C4-2B (cell line): ENCODE measurements at regions not wholly inside any gene's neighbourhood (a gene's known extent, or its start where the extent isn't known, plus 50 kb on each side); places are given as distances from the start of the nearest gene placed in this dataset.

Experiments
- H3K27ac ChIP-seq: fragments of 450-650 bp; 2 replicates; pipeline ENCODE4 v1.5.1; 2017
- CTCF ChIP-seq: fragments of 450-650 bp; conservative IDR thresholded peaks from 2 replicates; pipeline ENCODE4 v1.5.1; 2017; ENCODE audit warnings: mild to moderate bottlenecking
- ZFX ChIP-seq: fragments of 450-650 bp; IDR thresholded peaks from 2 replicates; pipeline ENCODE4 v1.6.1; 2017

GRCh38 chrX:69110116-69110530 lies 55.1 kb downstream of the PJA1 start:
- TF ChIP-seq CTCF (no peak), ZFX (no peak)
- H3K27ac ChIP-seq, result peak overlapping the region; percentile 73

DNA sequence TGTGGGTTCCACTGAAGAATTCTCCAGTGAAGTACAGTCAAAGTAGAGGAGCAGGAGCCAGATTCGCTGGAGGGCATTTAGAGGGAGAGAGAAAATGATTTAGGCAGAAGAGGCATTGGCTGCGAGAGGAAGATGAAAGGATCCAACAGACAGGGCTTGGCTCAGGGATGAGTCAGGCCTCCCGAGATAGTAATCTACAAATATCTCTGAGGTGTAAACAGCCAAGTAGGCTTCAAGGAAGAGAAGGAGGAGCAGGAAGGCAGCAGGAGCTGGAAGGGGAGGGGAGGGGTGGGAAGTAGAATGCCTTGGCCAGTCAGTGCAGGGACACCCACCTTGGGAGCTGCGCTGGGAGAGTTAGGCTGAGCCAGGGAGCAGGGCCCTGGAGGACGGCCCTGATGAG lies 55.5 kb downstream of the PJA1 start:
- TF ChIP-seq ZFX (no peak), CTCF (no peak)
- H3K27ac ChIP-seq, result peak overlapping the region; percentile 73

GRCh38 chrX:69109036-69109663 lies 56.1 kb downstream of the PJA1 start:
- H3K27ac ChIP-seq, result peak overlapping the region; percentile 73
- TF ChIP-seq CTCF, result no peak
- TF ChIP-seq ZFX, result no peak

- H3K27ac ChIP-seq, result peak overlapping the region; percentile 73
- no peak for TF ChIP-seq CTCF
- TF ChIP-seq ZFX, result no peak
Observed at GRCh38 chrX:69107747-69108401, 57.4 kb downstream of the PJA1 start.

GRCh38 chrX:69107231-69107739 lies 58.0 kb downstream of the PJA1 start:
- TF ChIP-seq ZFX (no peak), CTCF (no peak)
- no peak overlapping the region for H3K27ac ChIP-seq

DNA sequence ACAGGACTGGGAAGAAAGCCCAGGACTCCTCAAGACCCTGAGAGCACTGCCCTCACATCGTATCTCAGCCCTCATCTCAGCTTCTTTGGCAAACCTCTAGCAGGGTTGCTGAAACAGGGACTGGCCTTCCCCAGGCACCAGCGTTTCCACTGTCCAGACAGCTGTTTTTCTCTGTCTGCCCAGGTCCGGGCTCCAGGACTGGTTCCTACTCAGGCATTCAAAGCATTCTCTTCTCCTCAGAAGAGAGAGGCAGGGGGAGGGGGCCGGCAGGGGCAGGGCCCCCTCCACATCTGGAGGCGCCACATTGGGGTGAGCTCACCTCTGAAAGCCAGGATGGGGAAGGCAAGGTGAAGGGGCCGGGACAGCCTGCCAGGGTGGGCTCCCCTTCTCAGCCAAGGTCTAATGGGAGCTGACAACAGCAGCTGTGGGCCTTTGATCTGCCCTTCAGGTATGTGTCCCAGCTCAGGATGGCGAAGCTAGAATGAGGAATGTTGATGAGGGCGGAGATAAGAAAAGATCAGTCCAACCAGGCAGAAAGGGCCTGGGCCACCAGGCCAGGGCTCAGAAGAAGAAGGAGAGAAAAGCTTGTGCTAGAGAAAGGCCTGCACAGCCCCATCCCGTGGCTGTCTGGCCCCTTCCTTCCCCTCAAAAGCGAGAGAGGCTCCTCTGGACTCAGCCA lies 60.4 kb downstream of the PJA1 start:
- H3K27ac ChIP-seq, result no peak overlapping the region
- TF ChIP-seq CTCF, result no peak

GRCh38 chrX:69103539-69103938 lies 61.7 kb downstream of the PJA1 start:
- TF ChIP-seq CTCF (no peak), ZFX (no peak)
- no peak overlapping the region for H3K27ac ChIP-seq
